ENCODE measurements at regions not wholly inside any gene's neighbourhood (a gene's known extent, or its start where the extent isn't known, plus 50 kb on each side); places are given as distances from the start of the nearest gene placed in this dataset.

- no peaks in the 10 kb centered on the region for H3K9me3 ChIP-seq (ENCODE audit: control insufficient read depth, insufficient read depth, low read depth, low read length)
- H3K4me1 ChIP-seq (ENCODE audit: control insufficient read depth, extremely low read depth, insufficient read depth, low read length) = no peaks in the 10 kb centered on the region
- H3K27me3 ChIP-seq (ENCODE audit: control insufficient read depth, insufficient read depth, low read length) = no peaks in the 10 kb centered on the region
- DNase-seq (ENCODE audit: low read depth in 2 of 2) = no peak
- no peak overlapping the region for H3K4me2 ChIP-seq (ENCODE audit: extremely low read depth, insufficient read depth, low read length)
- no peak overlapping the region for H2AFZ ChIP-seq (ENCODE audit: low read length)
- no peak for TF ChIP-seq CTCF (conservative IDR thresholded peaks at IDR 0.05 in 1 of 2, IDR thresholded peaks at IDR 0.05 in 1 of 2; ENCODE audit: low read depth in 1 of 2, low read length in 2 of 2)
- no peak for TF ChIP-seq EZH2 (IDR thresholded peaks at IDR 0.05; ENCODE audit: low read length, missing control alignments)
- H3K9ac ChIP-seq (ENCODE audit: insufficient read depth, low read length) = no peak overlapping the region
- H4K20me1 ChIP-seq (ENCODE audit: control insufficient read depth, extremely low read depth, insufficient read depth, low read length) = no peaks in the 10 kb centered on the region
- H3K79me2 ChIP-seq (ENCODE audit: control insufficient read depth, insufficient read depth, low read length) = no peaks in the 10 kb centered on the region
- no peak overlapping the region for H3K27ac ChIP-seq (ENCODE audit: insufficient read depth, low read length)
- no peaks in the 10 kb centered on the region for H3K36me3 ChIP-seq (ENCODE audit: control insufficient read depth, insufficient read depth, low read length)
- H3K4me3 ChIP-seq (replicated peaks in 1 of 4; ENCODE audit: control extremely low read depth in 1 of 4, insufficient read depth in 1 of 4, low read depth in 3 of 4, low read length in 4 of 4) = no peak overlapping the region
Measured at GRCh38 chr11:70593446-70593983, 195.2 kb downstream of the CTTN start.

DNA sequence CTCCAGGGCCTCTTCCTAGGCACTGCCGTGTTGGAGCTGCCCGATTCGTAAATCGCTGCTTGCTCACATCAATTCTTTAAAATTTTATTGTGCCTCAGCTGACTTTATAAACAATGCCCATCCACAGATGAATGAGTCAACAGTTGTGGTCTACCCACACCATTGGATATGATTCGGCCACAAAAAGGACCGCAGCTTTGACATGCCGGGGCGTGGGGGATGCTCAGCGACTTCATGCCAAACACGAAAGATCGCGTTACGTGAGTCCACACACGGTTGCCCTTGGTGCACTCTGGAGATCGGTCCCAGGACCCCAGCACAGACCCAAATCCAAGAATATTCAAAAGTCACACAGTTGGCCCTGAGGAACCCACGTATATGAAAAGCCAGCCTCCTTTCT lies 195.7 kb downstream of the CTTN start:
- no peaks in the 10 kb centered on the region for H3K27me3 ChIP-seq (ENCODE audit: control insufficient read depth, insufficient read depth, low read length)
- TF ChIP-seq CTCF (conservative IDR thresholded peaks at IDR 0.05 in 1 of 2, IDR thresholded peaks at IDR 0.05 in 1 of 2; ENCODE audit: low read depth in 1 of 2, low read length in 2 of 2) (no peak), EZH2 (IDR thresholded peaks at IDR 0.05; ENCODE audit: low read length, missing control alignments) (no peak)
- no peaks in the 10 kb centered on the region for H4K20me1 ChIP-seq (ENCODE audit: control insufficient read depth, extremely low read depth, insufficient read depth, low read length)
- no peak overlapping the region for H3K4me3 ChIP-seq (replicated peaks in 1 of 4; ENCODE audit: control extremely low read depth in 1 of 4, insufficient read depth in 1 of 4, low read depth in 3 of 4, low read length in 4 of 4)
- no peak overlapping the region for H3K9ac ChIP-seq (ENCODE audit: insufficient read depth, low read length)
- no peak overlapping the region for H2AFZ ChIP-seq (ENCODE audit: low read length)
- H3K4me2 ChIP-seq (ENCODE audit: extremely low read depth, insufficient read depth, low read length) = no peak overlapping the region
- no peaks in the 10 kb centered on the region for H3K36me3 ChIP-seq (ENCODE audit: control insufficient read depth, insufficient read depth, low read length)
- no peaks in the 10 kb centered on the region for H3K4me1 ChIP-seq (ENCODE audit: control insufficient read depth, extremely low read depth, insufficient read depth, low read length)
- no peaks in the 10 kb centered on the region for H3K9me3 ChIP-seq (ENCODE audit: control insufficient read depth, insufficient read depth, low read depth, low read length)
- no peak overlapping the region for H3K27ac ChIP-seq (ENCODE audit: insufficient read depth, low read length)
- peak in 1 of 2 donors; percentile 19 for DNase-seq (ENCODE audit: low read depth in 2 of 2)
- H3K79me2 ChIP-seq (ENCODE audit: control insufficient read depth, insufficient read depth, low read length) = no peaks in the 10 kb centered on the region

DNA sequence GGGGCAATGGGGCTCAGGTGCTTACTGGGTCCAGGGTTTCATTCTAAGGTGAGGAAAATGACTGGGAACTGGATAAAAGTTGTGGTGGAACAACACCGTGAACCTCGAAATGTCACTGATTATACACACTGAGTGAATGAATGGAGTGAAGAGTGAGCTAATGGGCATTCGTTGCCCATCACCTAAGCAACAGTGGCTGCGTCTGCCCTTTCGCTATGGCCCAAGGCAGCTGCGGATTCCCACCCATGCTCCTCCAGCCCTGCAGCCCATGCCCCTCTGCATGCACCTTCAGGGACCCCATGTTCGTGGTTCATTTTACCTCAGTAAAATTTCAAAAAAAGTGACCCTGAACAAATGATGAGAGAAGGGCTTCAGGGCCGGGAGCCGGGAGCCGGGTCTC lies 196.3 kb downstream of the CTTN start:
- no peak overlapping the region for H2AFZ ChIP-seq (ENCODE audit: low read length)
- no peaks in the 10 kb centered on the region for H3K27me3 ChIP-seq (ENCODE audit: control insufficient read depth, insufficient read depth, low read length)
- H3K36me3 ChIP-seq (ENCODE audit: control insufficient read depth, insufficient read depth, low read length) = no peaks in the 10 kb centered on the region
- H3K9me3 ChIP-seq (ENCODE audit: control insufficient read depth, insufficient read depth, low read depth, low read length) = no peaks in the 10 kb centered on the region
- no peaks in the 10 kb centered on the region for H3K79me2 ChIP-seq (ENCODE audit: control insufficient read depth, insufficient read depth, low read length)
- H3K4me1 ChIP-seq (ENCODE audit: control insufficient read depth, extremely low read depth, insufficient read depth, low read length) = no peaks in the 10 kb centered on the region
- H3K27ac ChIP-seq (ENCODE audit: insufficient read depth, low read length) = no peak overlapping the region
- no peak for DNase-seq (ENCODE audit: low read depth in 2 of 2)
- no peak overlapping the region for H3K4me3 ChIP-seq (replicated peaks in 1 of 4; ENCODE audit: control extremely low read depth in 1 of 4, insufficient read depth in 1 of 4, low read depth in 3 of 4, low read length in 4 of 4)
- TF ChIP-seq EZH2 (IDR thresholded peaks at IDR 0.05; ENCODE audit: low read length, missing control alignments) = no peak
- TF ChIP-seq CTCF (conservative IDR thresholded peaks at IDR 0.05 in 1 of 2, IDR thresholded peaks at IDR 0.05 in 1 of 2; ENCODE audit: low read depth in 1 of 2, low read length in 2 of 2) = no peak
- no peak overlapping the region for H3K4me2 ChIP-seq (ENCODE audit: extremely low read depth, insufficient read depth, low read length)
- no peak overlapping the region for H3K9ac ChIP-seq (ENCODE audit: insufficient read depth, low read length)
- H4K20me1 ChIP-seq (ENCODE audit: control insufficient read depth, extremely low read depth, insufficient read depth, low read length) = no peaks in the 10 kb centered on the region
